ENCODE measurements at regions not wholly inside any gene's neighbourhood (a gene's known extent, or its start where the extent isn't known, plus 50 kb on each side); places are given as distances from the start of the nearest gene placed in this dataset.

DNA sequence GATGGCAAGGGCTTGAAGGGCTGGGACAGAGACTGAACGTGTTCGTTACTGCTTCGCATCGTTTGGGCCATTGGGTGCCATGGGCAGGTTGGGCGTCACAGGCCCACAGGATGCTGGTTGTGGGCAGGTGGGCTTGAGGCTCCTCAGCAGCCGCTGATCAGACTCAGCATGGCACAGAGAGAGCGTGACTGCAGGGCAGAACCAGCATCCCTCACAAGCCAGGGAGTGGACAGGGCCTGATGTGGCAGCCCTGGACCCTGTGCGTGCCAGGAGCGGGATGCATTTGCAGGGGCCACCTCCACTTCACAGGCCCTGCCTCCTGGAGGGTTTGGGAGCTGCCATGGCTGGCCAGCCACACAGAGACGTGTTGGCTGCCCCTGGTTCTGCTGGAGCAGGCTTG lies 1228.3 kb downstream of the BRD1 start:
- TF ChIP-seq, protein P1, sequence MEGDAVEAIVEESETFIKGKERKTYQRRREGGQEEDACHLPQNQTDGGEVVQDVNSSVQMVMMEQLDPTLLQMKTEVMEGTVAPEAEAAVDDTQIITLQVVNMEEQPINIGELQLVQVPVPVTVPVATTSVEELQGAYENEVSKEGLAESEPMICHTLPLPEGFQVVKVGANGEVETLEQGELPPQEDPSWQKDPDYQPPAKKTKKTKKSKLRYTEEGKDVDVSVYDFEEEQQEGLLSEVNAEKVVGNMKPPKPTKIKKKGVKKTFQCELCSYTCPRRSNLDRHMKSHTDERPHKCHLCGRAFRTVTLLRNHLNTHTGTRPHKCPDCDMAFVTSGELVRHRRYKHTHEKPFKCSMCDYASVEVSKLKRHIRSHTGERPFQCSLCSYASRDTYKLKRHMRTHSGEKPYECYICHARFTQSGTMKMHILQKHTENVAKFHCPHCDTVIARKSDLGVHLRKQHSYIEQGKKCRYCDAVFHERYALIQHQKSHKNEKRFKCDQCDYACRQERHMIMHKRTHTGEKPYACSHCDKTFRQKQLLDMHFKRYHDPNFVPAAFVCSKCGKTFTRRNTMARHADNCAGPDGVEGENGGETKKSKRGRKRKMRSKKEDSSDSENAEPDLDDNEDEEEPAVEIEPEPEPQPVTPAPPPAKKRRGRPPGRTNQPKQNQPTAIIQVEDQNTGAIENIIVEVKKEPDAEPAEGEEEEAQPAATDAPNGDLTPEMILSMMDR (IDR thresholded peaks at IDR 0.05), result no peak
- TF ChIP-seq POLR2A (IDR thresholded peaks at IDR 0.05), result no peak

All from heart left ventricle (tissue), 13 donors.